GM08714 (cell line): ENCODE measurements at regions not wholly inside any gene's neighbourhood (a gene's known extent, or its start where the extent isn't known, plus 50 kb on each side); places are given as distances from the start of the nearest gene placed in this dataset.

Experiments
- H3K4me3 ChIP-seq: fragments of 200-500 bp; sonication (Bioruptor generic); 2 replicates; pipeline ENCODE4 v1.5.1; 2014; ENCODE audit warnings: mild to moderate bottlenecking, low read length, inconsistent platforms
- ZNF274 ChIP-seq: IDR thresholded peaks from 2 replicates; pipeline ENCODE4 v1.6.1; 2012; ENCODE audit warnings: mild to moderate bottlenecking, low read depth, low read length

- no peak for TF ChIP-seq ZNF274
- H3K4me3 ChIP-seq = no peak overlapping the region
Observed at GRCh38 chr4:175930471-175930870, 118.4 kb upstream of the GPM6A start.

DNA sequence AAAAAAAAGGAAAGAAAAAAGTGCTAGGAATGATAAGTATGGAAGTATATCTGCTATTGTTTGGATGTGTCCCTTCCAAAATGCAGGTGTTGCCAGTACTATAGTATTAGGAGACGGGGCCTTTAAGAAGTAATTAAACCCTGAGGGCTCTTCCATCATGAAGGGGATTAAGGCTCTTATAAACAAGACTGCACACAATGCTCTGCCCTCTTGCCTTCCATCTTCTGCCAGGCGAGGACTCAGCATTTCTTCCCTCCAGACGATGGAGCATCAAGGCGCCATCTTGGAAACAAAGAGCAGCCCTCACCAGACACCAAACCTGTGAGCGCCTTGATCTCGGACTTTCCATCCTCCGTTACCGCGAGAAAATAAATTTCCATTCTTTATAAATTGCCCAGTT is 120.1 kb upstream of the GPM6A start:
- TF ChIP-seq ZNF274 = no peak
- no peak overlapping the region for H3K4me3 ChIP-seq

GRCh38 chr4:175934506-175934905 is 122.4 kb upstream of the GPM6A start:
- no peak overlapping the region for H3K4me3 ChIP-seq
- TF ChIP-seq ZNF274 = no peak

DNA sequence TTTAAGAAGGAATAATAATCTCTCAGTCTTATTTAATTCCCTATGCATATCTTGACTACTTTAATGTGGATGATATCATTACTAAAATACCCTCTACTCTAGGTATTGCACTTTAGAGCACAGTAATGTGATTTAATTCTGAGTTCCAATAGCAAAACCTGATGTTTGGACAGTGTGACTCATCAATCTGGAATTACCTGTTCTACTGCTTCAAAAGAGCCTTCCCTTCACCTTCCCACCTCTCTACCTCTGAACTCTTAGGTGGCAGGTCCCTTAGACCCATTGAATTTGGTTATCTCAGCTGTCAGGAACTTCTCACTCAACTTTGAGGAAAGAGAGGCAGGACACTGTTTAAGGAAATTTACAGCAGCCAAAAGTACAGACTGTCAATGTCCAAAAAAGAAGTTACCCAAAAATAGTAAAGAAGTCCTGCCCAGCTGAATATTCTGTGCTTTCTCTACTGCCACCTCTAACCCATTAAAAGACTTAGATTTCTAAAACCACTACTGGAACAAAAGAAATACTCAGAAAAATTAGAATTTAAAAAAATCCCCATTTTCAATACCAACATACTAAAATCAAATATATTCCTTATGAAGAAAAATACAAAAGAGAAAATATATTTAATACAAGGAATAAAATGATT is 123.1 kb upstream of the GPM6A start:
- TF ChIP-seq ZNF274 = no peak
- no peak overlapping the region for H3K4me3 ChIP-seq

- TF ChIP-seq ZNF274 = no peak
- H3K4me3 ChIP-seq = no peak overlapping the region
Observed at GRCh38 chr4:175944126-175944910, 121.3 kb upstream of the WDR17 start.

- no peak overlapping the region for H3K4me3 ChIP-seq
- no peak for TF ChIP-seq ZNF274
Observed at GRCh38 chr4:175946472-175947116, 119.0 kb upstream of the WDR17 start.

- no peak for TF ChIP-seq ZNF274
- H3K4me3 ChIP-seq = no peak overlapping the region
Observed at GRCh38 chr4:175947117-175947722, 118.4 kb upstream of the WDR17 start.

- H3K4me3 ChIP-seq = no peak overlapping the region
- no peak for TF ChIP-seq ZNF274
Observed at GRCh38 chr4:175951794-175952193, 113.8 kb upstream of the WDR17 start.

DNA sequence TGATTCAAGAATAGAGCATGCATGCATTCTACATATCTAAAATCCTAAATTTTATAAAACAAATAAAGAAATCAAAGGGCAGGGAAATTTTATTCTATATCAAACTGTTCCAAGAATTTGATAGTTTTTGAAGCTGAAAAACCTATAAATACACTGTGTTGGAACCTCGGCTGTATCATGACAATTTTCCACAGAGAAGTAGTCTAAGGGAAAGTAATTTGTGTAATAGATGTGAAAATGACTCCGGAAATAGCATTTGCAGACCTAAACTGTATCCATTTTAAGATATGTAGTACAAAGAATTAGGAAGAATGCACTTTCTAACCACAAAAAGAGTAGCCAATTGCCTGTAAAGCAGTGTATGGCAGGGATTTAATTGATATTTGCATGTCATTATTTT is 112.5 kb upstream of the WDR17 start:
- no peak overlapping the region for H3K4me3 ChIP-seq
- TF ChIP-seq ZNF274 = no peak

GRCh38 chr4:175953960-175954521 is 111.6 kb upstream of the WDR17 start:
- no peak for TF ChIP-seq ZNF274
- no peak overlapping the region for H3K4me3 ChIP-seq

- no peak for TF ChIP-seq ZNF274
- H3K4me3 ChIP-seq = no peak overlapping the region
Observed at GRCh38 chr4:175954685-175955084, 111.0 kb upstream of the WDR17 start.

- H3K4me3 ChIP-seq = no peak overlapping the region
- no peak for TF ChIP-seq ZNF274
Observed at GRCh38 chr4:175961604-175962003, 104.0 kb upstream of the WDR17 start.

- TF ChIP-seq ZNF274 = no peak
- H3K4me3 ChIP-seq = no peak overlapping the region
Observed at GRCh38 chr4:175970072-175970471, 95.6 kb upstream of the WDR17 start.

DNA sequence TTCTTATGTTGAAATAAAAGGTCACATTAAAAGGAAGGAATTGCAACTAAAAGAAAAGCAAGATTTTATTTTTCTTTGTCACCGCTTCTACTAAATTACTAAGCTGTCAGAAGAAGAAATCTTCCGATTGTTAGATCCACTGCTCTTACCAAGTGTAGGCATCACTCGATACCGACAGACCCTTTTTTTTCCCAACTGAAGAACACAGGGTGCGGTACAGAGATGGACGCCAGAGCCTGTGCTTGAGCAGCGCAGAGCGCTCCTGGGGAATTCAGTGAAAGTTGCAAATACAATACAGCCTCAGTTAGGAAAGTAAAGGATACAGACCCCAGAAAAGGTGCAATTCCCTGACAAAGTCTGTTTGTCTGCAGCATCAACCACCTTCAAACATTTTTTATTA is 94.9 kb upstream of the WDR17 start:
- no peak for TF ChIP-seq ZNF274
- no peak overlapping the region for H3K4me3 ChIP-seq
